Right lobe of liver (tissue), 4 donors: ENCODE measurements at regions not wholly inside any gene's neighbourhood (a gene's known extent, or its start where the extent isn't known, plus 50 kb on each side); places are given as distances from the start of the nearest gene placed in this dataset.
"Not testable (repeated sequence)": the region's sequence is repeated elsewhere in the genome, so short reads cannot be mapped to it uniquely, and the experiment has no call there.

Experiments
- CTCF ChIP-seq, 4 donors: fragments of 200-600 bp in 3 of 4; fragments of 450-650 bp in 1 of 4; IDR thresholded peaks; one replicate each; pipeline versions ENCODE4 v1.5.1 to v1.8.0; 2016 to 2022; ENCODE audit warnings: antibody characterized with exemption in 4 of 4, mild to moderate bottlenecking in 2 of 4
- POLR2A ChIP-seq: fragments of 450-650 bp; IDR thresholded peaks from one replicate; pipeline ENCODE4 v1.6.1; 2017; ENCODE audit warnings: antibody characterized with exemption, mild to moderate bottlenecking
- donor health status: DM: no; HTN: no; CAD: no.
- donor health status: DM: no; HTN: no; CAD: no.
- donor health status: DM: no; HTN: yes; CAD: no.

DNA sequence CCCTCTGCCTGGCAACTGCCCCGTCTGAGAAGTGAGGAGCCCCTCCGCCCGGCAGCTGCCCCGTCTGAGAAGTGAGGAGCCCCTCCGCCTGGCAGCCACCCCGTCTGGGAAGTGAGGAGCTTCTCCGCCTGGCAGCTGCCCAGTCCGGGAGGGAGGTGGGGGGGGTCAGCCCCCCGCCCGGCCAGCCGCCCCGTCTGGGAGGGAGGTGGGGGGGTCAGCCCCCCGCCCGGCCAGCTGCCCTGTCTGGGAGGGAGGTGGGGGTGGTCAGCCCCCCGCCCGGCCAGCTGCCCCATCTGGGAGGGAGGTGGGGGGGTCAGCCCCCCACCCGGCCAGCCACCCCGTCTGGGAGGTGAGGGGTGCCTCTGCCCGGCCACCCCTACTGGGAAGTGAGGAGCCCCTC lies 167.8 kb upstream of the FGF16 start:
- not testable (repeated sequence) for TF ChIP-seq CTCF (IDR thresholded peaks at IDR 0.05); POLR2A
